CD14-positive monocyte (primary cell): ENCODE measurements at regions not wholly inside any gene's neighbourhood (a gene's known extent, or its start where the extent isn't known, plus 50 kb on each side); places are given as distances from the start of the nearest gene placed in this dataset.

Source experiments
- DNase-seq, 3 donors: peaks; one replicate each; pipeline ENCODE4 v3.0.0-alpha.2; 2011 to 2022
- H2AFZ ChIP-seq: 2 replicates; pipeline ENCODE4 v1.6.0; 2012; ENCODE audit warnings: mild to moderate bottlenecking, low read depth, low read length, inconsistent platforms; ENCODE audit not compliant: insufficient read depth, poor library complexity, severe bottlenecking
- H3K27ac ChIP-seq, 2 donors: 1 replicate in 1 of 2; 2 replicates in 1 of 2; pipeline ENCODE4 v1.5.1; 2012 to 2013; ENCODE audit warnings: low read length in 2 of 2, control low read depth in 1 of 2, inconsistent platforms in 1 of 2, low read depth in 1 of 2, mild to moderate bottlenecking in 1 of 2
- H3K27me3 ChIP-seq, 2 donors: one replicate each; pipeline versions ENCODE4 v1.6.0 to v1.6.1; 2011 to 2013; ENCODE audit warnings: low read length in 2 of 2; ENCODE audit not compliant: control insufficient read depth in 2 of 2, insufficient read depth in 2 of 2
- H3K36me3 ChIP-seq, 2 donors: replicated peaks in 1 of 2; 1 replicate in 1 of 2; 2 replicates in 1 of 2; pipeline versions ENCODE4 v1.5.1 to v1.6.1; 2012 to 2013; ENCODE audit warnings: low read length in 2 of 2, control low read depth in 1 of 2, inconsistent platforms in 1 of 2, mild to moderate bottlenecking in 1 of 2; ENCODE audit not compliant: insufficient read depth in 2 of 2, control insufficient read depth in 1 of 2
- H3K4me1 ChIP-seq, 2 donors: 1 replicate in 1 of 2; 2 replicates in 1 of 2; pipeline versions ENCODE4 v1.5.1 to v1.6.1; 2012 to 2013; ENCODE audit warnings: low read length in 2 of 2, control low read depth in 1 of 2, inconsistent platforms in 1 of 2, mild to moderate bottlenecking in 1 of 2, moderate library complexity in 1 of 2; ENCODE audit not compliant: insufficient read depth in 2 of 2, control insufficient read depth in 1 of 2
- H3K4me2 ChIP-seq: replicated peaks from 2 replicates; pipeline ENCODE3; 2012; ENCODE audit warnings: low read length, moderate library complexity, mild to moderate bottlenecking; ENCODE audit not compliant: poor library complexity, severe bottlenecking; ENCODE audit errors: extremely low read depth
- H3K4me3 ChIP-seq, 3 experiments: fragments of 200-600 bp in 1 of 3; sonication (generic) in 1 of 3; replicated peaks in 1 of 3; 1 replicate in 2 of 3; 2 replicates in 1 of 3; pipeline ENCODE4 v1.5.1; 2011 to 2013; ENCODE audit warnings: low read length in 3 of 3, mild to moderate bottlenecking in 3 of 3, control low read depth in 2 of 3, low read depth in 2 of 3, inconsistent platforms in 1 of 3, moderate library complexity in 1 of 3
- H3K79me2 ChIP-seq: 2 replicates; pipeline ENCODE4 v1.6.0; 2012; ENCODE audit warnings: mild to moderate bottlenecking, control low read depth, inconsistent platforms, low read length, moderate library complexity; ENCODE audit not compliant: insufficient read depth
- H3K9ac ChIP-seq: 2 replicates; pipeline ENCODE4 v1.6.0; 2017; ENCODE audit warnings: low read length, mild to moderate bottlenecking; ENCODE audit not compliant: insufficient read depth, poor library complexity, severe bottlenecking
- H3K9me3 ChIP-seq, 2 donors: replicated peaks in 1 of 2; 1 replicate in 1 of 2; 2 replicates in 1 of 2; pipeline versions ENCODE4 v1.5.1 to v1.6.1; 2012 to 2013; ENCODE audit warnings: low read length in 2 of 2, control low read depth in 1 of 2; ENCODE audit not compliant: control insufficient read depth in 1 of 2, insufficient read depth in 1 of 2
- H4K20me1 ChIP-seq: 2 replicates; pipeline ENCODE4 v1.6.0; 2012; ENCODE audit warnings: mild to moderate bottlenecking, low read length, control low read depth, moderate library complexity; ENCODE audit not compliant: insufficient read depth
- H3K27ac Mint-ChIP-seq, 7 donors: one replicate each; pipeline ENCODE4 v1.8.0; 2020; ENCODE audit warnings: mild to moderate bottlenecking in 7 of 7, mixed read lengths in 7 of 7, moderate library complexity in 6 of 7, inconsistent platforms in 2 of 7
- H3K27me3 Mint-ChIP-seq, 3 donors: one replicate each; pipeline ENCODE4 v1.8.0; 2021 to 2022; ENCODE audit warnings: low read depth in 3 of 3, mild to moderate bottlenecking in 3 of 3, mixed read lengths in 3 of 3, moderate library complexity in 3 of 3, inconsistent platforms in 1 of 3
- H3K36me3 Mint-ChIP-seq, 2 donors: one replicate each; pipeline ENCODE4 v1.8.0; 2020; ENCODE audit warnings: mixed read lengths in 2 of 2, inconsistent platforms in 1 of 2, mild to moderate bottlenecking in 1 of 2
- H3K4me1 Mint-ChIP-seq: one replicate; pipeline ENCODE4 v1.8.0; 2020; ENCODE audit warnings: mild to moderate bottlenecking, mixed read lengths
- H3K4me3 Mint-ChIP-seq, 2 donors: one replicate each; pipeline ENCODE4 v1.8.0; 2020; ENCODE audit warnings: mild to moderate bottlenecking in 2 of 2, mixed read lengths in 2 of 2, moderate library complexity in 1 of 2
- H3K9me3 Mint-ChIP-seq, 7 donors: one replicate each; pipeline ENCODE4 v1.8.0; 2020 to 2022; ENCODE audit warnings: mixed read lengths in 7 of 7, mild to moderate bottlenecking in 6 of 7, moderate library complexity in 6 of 7, inconsistent platforms in 2 of 7
- WGBS: methylation state at CpG from one replicate; pipeline ENCODE4 v1.1.5; 2013; ENCODE audit warnings: missing lambda C conversion rate; ENCODE audit not compliant: insufficient coverage; 5-methylcytosine and 5-hydroxymethylcytosine counted together
- intact Hi-C, 2 donors: fragments of 100-400 bp; cut with micrococcal nuclease; formaldehyde crosslinking; loops; one replicate each; pipeline versions ENCODE4 v1.15.0 to v1.15.1; 2023
- TF ChIP-seq, protein P1 (sequence below): fragments of 200-600 bp; IDR thresholded peaks from one replicate; pipeline ENCODE4 v1.8.0; 2022; ENCODE audit warnings: antibody characterized with exemption, mild to moderate bottlenecking

DNA sequence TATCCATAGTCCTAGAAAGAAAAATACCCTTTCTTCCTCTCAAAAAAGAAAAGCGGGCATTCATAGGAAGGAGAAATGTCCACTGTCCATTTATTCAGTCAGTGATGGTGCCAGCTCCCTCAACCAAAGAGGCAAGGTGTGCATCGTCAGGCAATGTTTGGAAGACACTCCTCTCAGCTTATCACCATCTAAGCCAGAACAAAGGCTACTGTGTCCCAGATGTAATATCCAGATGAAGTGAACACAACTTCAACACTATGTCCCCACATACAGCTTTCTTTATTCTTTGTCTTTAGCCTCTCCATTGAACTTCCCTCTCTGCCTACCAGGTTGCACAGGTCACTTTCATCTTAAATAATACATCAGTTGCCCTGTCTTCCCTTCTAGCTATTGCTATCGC, 131.4 kb upstream of the RNF32 start:
- H4K20me1 ChIP-seq = no peaks in the 10 kb centered on the region
- no peaks in the 10 kb centered on the region for H3K4me1 Mint-ChIP-seq
- intact Hi-C loops = no loop called here
- no peak for DNase-seq
- no peak overlapping the region for H3K9ac ChIP-seq
- 94% methylated on average over 2 of the region's 3 CpGs for WGBS
- peaks cover 6 to 12% of the 10 kb centered on the region in 2 donors for H3K9me3 ChIP-seq
- no peak overlapping the region for H3K4me2 ChIP-seq
- no peak overlapping the region for H3K4me3 ChIP-seq
- no peak overlapping the region for H3K27ac ChIP-seq
- H3K9me3 Mint-ChIP-seq = peaks cover 9 to 21% (median 15%) of the 10 kb centered on the region in 7 donors
- H3K36me3 ChIP-seq = no peaks in the 10 kb centered on the region
- H3K27me3 ChIP-seq = no peaks in the 10 kb centered on the region
- TF ChIP-seq, protein P1, sequence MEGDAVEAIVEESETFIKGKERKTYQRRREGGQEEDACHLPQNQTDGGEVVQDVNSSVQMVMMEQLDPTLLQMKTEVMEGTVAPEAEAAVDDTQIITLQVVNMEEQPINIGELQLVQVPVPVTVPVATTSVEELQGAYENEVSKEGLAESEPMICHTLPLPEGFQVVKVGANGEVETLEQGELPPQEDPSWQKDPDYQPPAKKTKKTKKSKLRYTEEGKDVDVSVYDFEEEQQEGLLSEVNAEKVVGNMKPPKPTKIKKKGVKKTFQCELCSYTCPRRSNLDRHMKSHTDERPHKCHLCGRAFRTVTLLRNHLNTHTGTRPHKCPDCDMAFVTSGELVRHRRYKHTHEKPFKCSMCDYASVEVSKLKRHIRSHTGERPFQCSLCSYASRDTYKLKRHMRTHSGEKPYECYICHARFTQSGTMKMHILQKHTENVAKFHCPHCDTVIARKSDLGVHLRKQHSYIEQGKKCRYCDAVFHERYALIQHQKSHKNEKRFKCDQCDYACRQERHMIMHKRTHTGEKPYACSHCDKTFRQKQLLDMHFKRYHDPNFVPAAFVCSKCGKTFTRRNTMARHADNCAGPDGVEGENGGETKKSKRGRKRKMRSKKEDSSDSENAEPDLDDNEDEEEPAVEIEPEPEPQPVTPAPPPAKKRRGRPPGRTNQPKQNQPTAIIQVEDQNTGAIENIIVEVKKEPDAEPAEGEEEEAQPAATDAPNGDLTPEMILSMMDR = no peak
- no peaks in the 10 kb centered on the region for H3K36me3 Mint-ChIP-seq
- H3K27me3 Mint-ChIP-seq = peaks cover 2 to 4% (median 2%) of the 10 kb centered on the region in 3 donors
- no peaks in the 10 kb centered on the region for H3K4me1 ChIP-seq
- no peak overlapping the region for H3K4me3 Mint-ChIP-seq
- H3K79me2 ChIP-seq = no peaks in the 10 kb centered on the region
- no peak overlapping the region for H3K27ac Mint-ChIP-seq
- H2AFZ ChIP-seq = no peak overlapping the region

DNA sequence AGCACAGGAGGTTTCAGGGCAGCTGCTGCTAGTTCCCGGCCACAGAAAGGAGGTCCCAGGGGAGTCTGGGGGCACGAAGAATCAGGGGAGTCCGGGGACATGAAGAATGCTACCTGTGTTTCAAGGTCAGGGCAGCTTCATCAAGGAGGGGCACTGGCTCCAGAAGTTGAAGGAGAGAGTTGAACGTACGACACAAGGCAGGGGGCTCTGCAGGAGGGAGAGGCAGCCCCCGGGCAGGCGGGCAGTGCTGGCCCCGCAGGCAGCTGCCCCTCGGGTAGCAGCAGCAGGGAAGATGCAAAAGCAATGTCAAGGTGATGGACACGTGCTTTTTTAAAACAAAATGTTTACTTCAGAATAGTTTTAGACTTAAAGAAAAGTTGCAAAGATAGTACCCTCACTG, 134.7 kb upstream of the RNF32 start:
- Histone ChIP-seq H3K79me2 (no peaks in the 10 kb centered on the region), H3K27ac (no peak overlapping the region), H3K4me1 (no peaks in the 10 kb centered on the region), H3K9ac (no peak overlapping the region), H3K9me3 (peaks cover 6 to 8% of the 10 kb centered on the region in 2 donors), H3K36me3 (no peaks in the 10 kb centered on the region), H4K20me1 (no peaks in the 10 kb centered on the region), H3K4me2 (no peak overlapping the region), H3K4me3 (no peak overlapping the region), H2AFZ (no peak overlapping the region), H3K27me3 (no peaks in the 10 kb centered on the region)
- Mint-ChIP-seq H3K4me1 (no peaks in the 10 kb centered on the region), H3K9me3 (peaks cover 5 to 16% (median 12%) of the 10 kb centered on the region in 7 donors), H3K27ac (no peak overlapping the region), H3K36me3 (no peaks in the 10 kb centered on the region), H3K4me3 (no peak overlapping the region), H3K27me3 (peaks cover 0 to 5% (median 2%) of the 10 kb centered on the region in 3 donors)
- TF ChIP-seq, protein P1 = no peak
- intact Hi-C loops = no loop called here
- WGBS = 97% methylated on average over 9 of the region's 10 CpGs
- no peak for DNase-seq
